ENCODE measurements at regions not wholly inside any gene's neighbourhood (a gene's known extent, or its start where the extent isn't known, plus 50 kb on each side); places are given as distances from the start of the nearest gene placed in this dataset.
A peak's percentile ranks its signal among the peaks of the same experiment; 100 is the strongest.

DNA sequence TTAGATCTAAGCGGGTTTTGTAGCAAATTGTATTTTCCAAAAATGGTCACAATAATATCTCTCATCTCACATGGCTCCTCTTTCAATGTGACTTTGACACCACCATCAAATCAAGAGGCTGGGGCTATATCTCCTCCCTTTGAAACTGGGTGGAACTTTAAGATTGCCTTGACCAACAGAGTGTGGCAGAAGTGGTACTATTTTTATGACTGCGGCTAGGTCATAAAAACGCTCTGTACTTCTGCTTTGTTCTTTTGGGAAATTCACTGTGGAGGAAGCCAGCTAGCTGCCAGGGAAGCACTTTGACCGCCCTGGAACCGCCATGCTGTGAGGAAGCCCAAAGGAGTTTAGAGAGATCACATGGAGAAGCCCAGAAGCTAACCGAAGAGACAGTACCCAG is 50.7 kb upstream of the ACOT11 start:
- no peak for DNase-seq (ENCODE audit: low read depth)

DNA sequence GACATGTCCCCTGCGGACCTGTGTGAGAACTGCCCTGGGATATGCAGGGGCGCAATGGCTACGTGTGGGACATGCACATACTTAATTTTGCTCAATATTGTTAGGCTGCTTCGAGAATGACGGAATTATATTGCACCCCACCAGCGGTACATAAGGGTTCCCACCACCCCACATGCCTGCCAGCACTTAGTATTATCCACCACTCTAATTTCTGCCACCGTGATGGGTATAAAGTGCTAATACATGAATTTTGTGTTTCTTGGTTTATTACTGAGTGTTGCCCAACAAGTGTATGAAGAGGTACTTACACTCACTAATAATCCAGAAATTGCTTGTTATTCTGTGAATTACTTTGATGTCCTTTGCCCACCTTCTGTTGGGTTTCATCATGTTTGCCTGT is 52.1 kb upstream of the ACOT11 start:
- no peak for DNase-seq (ENCODE audit: low read depth)

DNA sequence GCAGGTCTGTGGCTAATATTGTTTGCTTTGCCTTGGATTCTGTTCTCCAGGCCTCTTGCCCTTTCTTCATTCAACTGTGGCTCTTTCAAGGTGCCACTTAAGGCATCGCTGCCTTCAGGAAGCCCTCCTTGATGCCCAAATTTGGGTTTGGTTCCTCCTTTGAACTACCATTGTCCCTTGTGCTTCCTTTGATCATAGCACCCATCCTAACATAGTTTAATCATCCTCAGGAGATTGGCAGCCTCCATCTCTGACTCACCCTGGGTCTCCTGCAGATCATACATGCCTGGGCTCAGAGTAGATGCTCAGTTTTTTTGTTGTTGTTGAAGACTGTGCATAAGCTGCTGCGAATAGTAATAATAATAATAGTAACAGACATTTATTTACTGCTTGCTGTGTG is 54.4 kb upstream of the ACOT11 start:
- DNase-seq (ENCODE audit: low read depth), result peak; percentile 40

DNA sequence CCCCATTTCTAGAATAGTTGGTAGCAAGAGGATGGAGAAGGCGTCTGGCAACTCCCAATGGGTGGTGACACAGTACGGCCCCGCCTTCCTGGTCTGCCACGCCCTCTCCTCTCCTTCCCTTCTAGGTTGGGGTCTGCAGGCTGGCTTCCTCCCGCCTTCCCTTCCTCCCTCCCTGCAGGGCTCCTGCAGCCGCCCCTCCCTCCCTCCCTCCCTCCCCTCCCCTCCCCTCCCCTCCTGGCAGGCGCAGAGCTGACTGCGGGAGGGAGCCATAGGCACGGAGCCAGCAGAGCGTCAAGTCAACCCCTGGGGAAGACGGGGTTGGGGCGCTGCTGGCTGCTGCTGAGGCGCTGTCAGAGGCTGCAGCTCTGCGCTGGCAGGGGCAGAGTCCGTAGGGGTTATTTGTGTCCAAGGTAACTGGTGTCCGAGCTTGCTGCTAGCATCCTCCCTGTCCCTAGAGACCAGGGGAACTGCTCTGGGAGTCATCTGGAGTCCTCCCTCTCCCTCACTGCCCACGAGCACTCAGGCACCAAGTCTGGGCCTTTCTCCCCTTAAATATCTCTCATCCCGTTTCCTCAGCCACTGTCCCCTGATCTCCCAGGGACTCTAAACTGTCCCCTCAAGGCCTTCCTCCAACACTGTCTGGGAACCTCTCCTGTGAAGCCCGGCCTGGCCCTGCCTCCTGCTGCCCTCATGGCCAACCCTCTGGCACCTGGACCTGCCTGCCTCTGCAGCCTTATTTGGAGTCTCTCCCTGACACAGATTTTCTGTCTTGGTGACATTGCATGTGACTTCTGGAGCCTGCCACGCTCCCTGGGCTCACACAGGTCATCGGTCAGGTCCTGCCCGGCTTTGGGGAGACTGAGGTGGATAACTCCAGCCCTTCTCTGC is 57.4 kb upstream of the ACOT11 start:
- DNase-seq (ENCODE audit: low read depth), result no peak

DNA sequence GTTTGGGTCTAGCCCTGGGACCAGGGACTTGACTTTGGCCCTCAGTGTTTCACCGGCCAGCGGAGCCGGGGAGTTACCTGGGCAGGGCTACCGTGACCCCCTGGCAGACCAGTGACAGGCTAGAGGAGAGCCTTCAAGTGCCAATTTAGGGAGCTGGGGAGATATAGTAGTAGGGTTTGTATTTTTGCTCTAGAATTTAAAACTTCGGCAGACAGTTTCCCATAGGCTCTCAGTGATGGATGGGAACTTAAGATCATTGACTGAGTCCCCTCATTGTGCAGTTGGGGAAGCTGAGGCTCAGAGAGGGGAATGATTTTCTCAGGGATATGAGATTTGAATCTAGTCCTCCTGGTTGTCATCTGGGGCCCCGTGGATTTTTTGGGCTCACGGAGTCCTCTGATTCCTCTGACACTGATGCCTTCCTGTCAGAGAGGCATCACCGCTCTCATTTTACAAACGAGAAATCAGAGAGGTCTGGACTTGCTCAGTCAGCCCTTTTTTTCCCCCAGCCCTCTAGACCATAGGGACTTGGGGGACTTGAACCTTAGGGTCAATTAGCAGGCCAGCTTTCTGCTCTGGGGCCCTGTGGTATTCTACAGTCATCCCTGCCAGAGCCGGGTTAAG is 58.3 kb upstream of the ACOT11 start:
- DNase-seq (ENCODE audit: low read depth), result no peak

DNA sequence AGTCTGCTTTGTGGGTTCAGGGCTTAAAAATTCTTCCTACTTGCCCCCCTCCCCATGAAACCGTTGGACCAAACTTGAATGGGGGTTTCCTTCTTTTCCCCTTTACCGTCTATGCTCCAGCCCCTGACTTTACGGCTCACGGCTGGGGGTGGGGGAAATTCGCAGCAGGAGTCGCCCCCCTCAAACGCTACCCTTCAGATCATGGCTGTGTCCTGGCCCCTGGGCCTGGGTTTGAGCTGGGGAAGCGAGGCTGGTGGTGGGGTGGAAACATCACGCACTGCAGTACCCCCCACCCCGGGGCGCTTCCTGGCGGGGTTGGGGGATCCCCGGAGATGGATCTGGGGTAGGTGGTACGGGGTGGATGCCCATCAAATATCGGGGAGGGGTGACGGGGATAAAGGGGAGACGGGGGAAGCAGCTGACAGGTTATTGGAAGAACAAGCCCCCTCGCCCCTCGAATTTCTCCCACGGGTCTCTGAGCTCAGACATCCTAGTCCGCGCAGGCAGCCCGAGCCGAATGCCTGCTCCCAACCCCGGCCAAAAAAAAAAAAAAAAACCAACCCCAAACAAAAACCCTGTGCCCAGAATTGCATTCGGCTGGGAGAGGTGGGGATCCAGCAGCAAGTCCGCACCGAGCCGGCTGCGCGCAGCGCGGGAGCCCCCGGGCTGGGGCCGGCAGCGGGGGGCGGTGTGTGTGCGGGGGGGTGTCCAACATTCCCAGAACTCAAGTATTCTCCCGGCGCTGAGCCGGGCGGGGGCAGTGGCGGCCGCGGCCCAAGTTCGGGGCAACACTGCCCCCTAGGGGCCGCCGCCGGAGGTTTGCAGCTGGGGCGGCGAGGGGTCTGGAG is 59.0 kb upstream of the ACOT11 start:
- peak; percentile 70 for DNase-seq (ENCODE audit: low read depth)

DNA sequence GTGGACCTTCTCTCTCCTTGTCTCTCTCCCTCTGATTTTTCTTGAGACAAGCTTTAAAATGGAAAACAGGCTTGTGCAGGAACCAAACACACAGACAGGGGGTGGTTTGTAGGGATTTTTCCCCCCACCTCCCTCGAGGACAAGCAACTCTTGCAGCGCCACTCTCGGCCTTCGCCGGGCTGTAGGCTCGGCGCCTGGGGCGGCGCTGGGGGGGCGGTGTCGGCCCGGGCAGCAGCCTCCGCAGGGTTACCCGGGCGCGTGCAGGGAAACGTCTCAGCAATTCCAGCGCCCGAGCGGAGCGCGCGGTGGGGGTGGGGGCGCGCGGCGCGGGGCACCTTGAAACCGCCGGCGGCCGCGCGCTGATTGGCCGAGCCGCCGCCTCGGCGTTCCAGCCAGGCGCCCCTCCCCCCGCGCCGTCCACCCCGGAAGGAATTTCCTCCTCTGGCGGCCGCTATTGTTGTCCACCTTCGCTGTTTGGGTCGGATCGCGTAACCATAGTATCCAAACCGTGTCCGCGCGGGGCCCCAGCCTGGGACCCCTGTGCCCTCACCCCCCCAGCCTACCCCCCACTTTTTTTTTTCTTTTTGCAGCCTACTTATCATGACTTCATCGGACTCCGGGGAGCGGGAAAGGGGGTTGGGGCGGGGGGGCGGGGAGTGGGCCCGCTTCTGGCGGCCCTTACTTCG is 59.8 kb upstream of the ACOT11 start:
- peak; percentile 89 for DNase-seq (ENCODE audit: low read depth)

DNA sequence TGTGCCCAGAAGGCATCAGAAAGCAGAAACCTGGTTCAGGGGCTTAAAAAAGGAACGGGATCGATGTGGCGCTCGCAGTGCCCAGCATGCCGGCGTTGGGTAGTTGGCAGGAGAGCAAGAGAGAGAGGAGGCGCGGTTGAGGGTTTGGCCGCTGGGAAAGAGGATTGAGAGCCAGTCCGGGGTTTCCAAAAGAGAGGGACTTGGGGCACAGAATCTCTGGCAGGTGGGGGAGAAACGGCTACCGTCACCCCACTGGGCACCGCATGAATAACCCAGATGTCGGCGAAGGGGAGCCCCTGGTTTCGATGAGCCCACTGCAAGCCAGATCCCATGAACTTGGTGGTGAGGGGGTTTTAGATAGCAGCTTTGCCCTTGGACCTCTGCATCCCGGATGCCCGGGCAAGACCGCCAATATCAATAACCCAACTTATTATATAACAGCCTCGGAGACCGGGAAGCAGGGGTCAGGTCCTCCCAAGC is 60.4 kb upstream of the ACOT11 start:
- peak; percentile 32 for DNase-seq (ENCODE audit: low read depth)

DNA sequence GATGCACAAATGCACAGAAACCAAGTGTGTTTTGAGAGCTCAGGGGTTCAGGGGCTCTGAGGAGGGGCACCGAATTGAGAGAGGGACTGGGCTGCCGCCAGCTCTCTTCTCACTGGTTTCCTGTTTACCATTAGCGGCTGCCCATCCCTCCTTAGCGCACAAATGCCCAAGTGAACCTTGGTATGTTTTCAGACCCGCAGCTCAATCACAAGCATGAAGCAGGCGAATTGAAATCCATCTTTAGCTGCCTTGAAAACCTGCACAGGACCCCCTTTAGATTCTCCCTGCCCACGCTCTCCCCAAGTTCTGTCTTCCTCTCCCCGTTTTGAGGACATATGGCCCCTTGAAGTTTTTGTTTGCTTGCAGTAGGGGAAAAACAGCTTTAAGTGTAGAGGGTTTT is 61.1 kb upstream of the ACOT11 start:
- no peak for DNase-seq (ENCODE audit: low read depth)

DNA sequence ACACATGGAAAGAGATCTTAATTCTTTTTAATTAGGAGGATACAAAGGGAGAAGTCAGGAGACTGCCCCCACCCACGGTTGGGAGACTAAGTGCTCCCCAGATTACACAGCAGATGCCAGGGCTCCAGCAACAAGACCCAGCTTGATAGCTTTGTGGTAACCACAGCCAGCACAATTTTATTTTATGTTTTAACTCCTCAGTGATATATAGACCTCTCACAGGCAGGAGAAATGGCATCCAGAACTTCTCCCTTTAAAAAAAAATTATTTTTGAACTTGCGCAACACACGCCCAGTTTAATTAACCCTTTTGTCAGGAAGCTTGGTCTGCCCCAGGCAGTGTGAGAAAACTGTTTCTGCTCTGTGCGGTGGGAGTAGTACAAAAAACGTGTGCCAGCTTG is 62.6 kb upstream of the ACOT11 start:
- no peak for DNase-seq (ENCODE audit: low read depth)

DNA sequence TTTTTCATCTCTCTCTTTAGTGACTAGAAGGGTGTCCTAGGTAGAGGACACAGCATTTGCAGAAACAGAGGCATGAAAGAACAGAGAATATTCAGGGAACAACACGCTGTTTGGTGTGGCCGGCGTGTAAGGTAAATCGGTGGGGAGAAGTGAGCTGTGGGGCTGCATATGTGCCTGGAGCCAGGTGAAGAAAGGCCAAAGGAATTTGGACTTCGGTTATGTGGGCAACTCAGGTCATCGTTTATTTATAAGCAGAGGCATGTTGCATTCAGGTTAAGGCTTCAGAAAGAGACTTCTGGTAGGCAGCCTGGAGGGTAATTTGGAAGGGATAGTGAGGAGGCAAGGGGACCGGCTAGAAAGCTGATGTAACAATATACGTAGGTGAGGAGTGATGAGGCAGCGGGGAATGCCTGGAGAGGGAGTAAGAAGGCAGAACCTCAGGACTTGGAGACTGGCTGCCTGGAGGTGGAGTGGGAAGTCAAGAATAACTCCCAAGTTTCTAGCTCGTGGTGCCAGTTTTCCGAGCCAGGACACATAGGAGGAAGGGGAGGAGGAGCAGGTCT is 64.1 kb upstream of the ACOT11 start:
- DNase-seq (ENCODE audit: low read depth), result no peak

DNA sequence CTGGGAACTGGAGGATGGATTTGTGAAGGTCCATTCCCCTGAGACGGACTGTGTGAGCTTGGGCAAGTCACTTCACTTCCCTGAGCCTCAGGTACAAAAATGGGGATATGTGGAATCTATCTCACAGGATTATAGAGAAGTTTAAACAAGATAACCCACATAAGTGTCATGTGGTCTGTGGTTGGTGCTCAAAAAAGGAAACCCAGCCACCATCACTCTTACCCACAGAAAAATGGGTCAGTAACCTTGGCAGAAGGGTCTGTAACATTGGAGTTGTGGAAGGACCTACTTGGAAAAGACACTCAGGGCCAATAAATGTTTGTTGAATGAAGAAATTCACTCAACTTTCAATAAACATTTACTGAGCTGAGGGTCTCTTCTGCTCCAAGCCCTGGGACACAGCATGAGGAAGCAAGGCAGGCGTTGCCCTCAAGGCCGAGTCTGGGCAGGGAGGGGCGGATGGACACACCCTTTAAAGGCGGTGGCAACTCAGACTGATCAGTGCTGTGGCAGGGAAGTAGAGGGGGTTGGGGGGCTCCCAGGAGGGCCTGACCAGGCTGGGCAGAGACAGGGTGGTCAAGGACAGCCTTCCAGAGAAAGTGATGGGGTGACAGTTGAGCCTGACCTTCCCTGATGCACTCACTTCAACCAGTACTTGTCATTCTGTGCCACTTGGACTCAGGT is 66.7 kb upstream of the ACOT11 start:
- DNase-seq (ENCODE audit: low read depth), result no peak

DNA sequence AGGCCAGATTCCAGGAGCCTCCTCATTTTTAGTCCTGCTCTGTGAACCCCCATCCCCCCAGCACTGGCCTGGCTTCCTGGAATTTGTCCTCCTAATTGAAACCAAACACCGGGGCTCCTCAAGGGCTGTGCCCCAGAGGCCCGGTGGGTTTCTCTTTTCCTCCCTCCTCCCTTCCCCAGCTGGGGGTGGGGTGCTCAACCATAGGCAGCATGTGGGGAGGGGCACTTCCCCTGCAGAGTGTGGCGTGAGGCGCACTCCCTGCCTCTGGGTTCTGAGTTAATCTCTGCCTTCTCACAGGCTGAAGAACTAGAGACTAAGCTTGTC is 67.5 kb upstream of the ACOT11 start:
- no peak for DNase-seq (ENCODE audit: low read depth)

DNA sequence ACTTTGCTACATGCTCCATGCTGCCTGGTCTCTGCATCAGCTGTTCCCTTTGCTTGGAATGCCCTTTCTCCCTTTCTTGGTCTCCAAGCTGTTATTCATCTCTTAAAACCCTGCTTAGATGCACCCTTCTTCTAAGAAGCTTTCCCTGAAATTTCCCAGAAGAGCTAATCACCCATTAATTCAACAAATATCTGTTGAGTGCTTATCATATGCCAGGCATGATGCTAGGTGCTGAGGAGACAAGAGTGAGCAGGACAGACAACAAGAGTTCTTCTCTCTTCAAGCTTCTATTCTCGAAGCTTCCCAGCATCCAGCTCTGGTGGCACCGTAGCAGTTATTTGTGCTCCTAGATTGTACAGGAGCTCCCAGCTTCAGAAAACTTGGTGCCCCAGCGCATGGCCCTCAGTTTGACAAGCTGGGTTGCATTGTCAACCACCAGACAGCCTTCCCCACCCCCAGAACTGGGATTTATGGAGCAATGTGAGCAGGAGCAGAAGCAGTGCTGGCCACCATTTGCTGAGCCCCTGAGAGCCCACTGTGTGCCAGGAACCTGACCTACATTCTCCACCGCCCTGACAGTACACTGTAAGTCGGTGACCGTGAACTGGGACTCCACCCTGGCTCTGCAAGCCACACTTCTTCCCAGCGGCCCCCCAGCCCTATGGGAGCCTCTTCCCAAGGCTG is 68.0 kb upstream of the ACOT11 start:
- DNase-seq (ENCODE audit: low read depth), result no peak

DNA sequence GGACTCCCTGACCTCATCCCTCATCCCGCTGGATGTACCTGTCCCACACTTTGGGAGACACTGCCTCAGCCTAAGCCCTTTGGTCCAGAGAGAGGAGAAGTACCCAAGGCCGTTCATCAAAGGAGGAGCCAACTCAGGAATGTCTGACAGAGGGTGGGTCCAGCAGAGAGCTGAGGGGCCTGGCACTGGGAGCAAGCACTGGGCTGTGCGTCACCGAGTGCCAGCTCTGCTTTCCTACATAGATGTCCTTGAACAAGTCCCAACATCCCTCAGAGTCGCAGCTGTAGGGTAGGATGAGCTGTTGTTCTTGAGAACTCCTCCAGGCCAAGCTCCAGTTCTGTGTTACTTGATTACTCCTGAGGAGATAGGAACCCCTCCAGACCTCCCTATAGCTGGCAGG is 68.8 kb upstream of the ACOT11 start:
- DNase-seq (ENCODE audit: low read depth), result no peak

DNA sequence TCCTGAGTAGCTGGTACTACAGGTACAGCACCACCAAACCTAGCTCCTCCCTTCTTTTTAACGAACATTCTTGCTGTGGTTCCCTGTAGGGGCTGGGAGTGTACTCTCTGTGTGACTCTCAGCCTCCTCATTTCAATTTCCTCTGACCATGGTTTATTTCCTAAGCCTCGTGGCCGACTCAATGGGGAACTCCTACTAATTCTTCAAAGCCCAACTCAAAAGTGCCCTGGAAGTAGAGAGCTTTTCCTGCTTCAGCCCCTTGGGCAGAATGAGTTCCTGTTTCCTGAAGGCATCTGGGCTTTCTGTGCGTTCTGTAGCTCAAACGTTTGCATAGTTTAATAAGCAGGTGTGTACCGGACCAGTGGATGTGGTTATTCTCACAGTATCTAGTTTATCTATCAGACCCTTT is 70.9 kb upstream of the ACOT11 start:
- no peak for DNase-seq (ENCODE audit: low read depth)

DNA sequence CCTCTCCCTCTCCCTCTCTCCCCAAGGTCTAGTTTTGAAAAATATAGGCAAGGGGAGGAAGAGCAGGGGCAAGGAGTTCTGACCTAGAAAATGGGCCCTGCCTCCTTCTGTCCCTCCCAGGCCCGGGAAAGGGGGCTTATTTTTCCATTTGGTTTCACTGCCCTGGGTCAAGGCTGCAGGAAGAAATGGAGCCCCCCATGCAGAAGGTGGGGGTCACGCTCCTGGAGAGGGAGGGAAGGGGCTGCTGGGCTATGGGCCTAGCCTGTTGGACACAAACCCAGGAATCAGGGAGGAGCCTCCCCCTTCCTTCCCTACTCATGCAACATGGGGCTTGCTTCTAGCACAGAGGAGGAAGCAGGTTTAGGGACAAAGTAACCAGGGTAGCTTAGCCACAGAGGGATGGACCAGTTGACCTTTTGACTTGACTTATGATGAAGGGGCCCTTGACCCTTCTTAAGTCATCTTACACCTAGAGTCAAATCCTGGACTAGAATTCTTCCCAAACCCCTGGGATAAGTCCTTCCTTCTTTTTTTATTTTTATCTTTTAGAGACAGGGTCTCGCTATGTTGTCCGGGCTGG is 70.4 kb upstream of the SSBP3 start:
- no peak for DNase-seq (ENCODE audit: low read depth)

DNA sequence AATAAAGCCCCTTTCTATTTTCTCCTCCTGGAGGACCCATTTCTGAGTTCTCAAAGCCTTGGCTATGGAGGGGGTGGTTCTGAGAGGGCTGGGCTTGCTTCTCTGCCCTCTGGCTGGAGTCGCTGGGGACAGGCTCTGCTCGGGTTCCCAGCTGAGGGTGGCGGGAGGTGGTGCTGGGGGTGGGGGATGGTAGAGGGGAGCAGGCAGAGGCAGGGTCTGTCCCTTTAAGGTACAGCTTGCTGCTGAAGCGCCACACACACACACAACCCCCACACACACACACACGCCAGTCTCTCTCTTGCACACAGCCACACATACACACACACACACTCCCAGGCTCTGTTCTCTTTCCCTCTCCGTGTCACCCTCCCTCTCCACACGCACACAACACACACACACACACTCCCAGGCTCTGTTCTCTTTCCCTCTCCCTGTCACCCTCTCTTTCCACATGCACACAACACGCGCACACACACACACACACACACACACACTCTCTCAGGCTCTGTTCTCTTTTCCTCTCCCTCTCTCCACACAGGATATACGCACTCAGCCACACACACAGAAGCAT is 69.8 kb upstream of the SSBP3 start:
- DNase-seq (ENCODE audit: low read depth), result no peak

DNA sequence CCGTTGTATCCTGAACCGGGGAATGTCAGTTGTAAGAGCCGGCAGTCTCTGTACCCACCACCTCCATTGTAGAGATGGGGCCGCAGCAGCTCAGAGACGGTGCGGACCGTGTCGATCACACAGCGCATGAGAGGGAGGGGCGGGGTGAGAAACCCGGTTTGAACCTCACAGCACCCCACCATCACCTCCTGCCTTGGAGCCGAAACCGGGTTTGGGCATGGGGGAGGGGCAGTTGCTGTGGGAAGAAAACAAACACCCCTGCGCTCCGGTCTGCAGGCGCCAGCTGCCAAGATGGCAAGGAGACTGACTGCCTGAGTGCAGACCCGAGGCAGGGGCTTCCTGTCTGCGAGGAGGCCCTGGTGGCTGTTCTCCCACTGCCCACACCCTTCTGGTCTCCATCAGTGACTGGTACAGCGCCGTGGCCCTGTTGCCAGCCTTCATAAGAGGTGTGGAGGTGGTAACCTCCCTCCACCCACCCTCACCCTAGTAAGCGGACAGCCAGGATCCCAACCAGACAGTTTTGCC is 69.2 kb upstream of the SSBP3 start:
- no peak for DNase-seq (ENCODE audit: low read depth)
